Right ventricle myocardium inferior (tissue), 1 donor: ENCODE measurements at regions not wholly inside any gene's neighbourhood (a gene's known extent, or its start where the extent isn't known, plus 50 kb on each side); places are given as distances from the start of the nearest gene placed in this dataset.

Source experiments
- ATAC-seq: fragments of 200-7000 bp; cut with Tn5 transposase; one replicate; pipeline ENCODE4 v1.9.1; 2020; ENCODE audit warnings: mild to moderate bottlenecking, moderate library complexity
- DNase-seq: peaks from one replicate; pipeline ENCODE4 v3.0.0; 2021; ENCODE audit errors: missing footprints
- intact Hi-C: fragments of 100-400 bp; cut with DNase I; formaldehyde crosslinking; loops from one replicate; pipeline ENCODE4 v1.11.0; 2022
- donor health status: DM: no; HTN: yes; CAD: no; lungs with severe emphysema.

DNA sequence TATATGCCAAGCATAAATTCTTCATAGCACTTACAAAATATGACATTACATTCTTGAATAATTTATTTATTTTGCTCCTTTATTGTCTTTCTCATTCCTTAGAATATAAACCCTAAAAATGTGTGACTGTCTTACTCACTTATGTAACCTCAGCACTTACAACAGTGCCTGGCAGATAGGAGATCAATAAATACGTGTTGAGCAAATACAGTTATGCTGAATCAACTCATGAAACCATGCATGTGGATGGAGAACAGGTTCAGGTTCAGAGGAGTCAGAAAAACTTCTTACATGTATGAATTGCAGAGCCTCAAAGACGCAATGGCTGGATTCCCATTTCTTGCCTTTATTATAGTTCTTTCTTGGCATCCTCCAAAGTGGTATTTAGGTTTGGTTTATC, 659.4 kb upstream of the CHAC2 start:
- intact Hi-C loops = no loop called here
- DNase-seq (no peak), ATAC-seq (no peak)

DNA sequence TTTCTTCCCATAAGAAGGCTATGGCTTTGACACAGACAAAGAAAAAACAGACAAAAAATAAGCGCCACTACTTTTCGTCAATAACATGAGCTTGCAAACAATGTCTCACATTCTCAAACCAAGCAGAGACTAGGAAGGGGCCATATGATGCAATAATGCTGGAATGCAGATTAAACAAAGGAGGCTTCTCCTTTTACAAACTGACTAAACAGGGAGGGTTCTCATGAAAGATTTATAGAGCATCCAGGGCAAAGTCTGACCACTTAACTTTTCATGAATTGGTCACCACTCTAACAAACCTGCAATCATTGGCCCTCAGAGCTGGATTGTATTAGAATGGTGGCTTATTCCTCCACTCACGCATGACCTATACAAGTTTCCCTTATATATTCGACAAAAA, 663.3 kb upstream of the CHAC2 start:
- intact Hi-C loops = no loop called here
- DNase-seq = no peak
- no peak for ATAC-seq

DNA sequence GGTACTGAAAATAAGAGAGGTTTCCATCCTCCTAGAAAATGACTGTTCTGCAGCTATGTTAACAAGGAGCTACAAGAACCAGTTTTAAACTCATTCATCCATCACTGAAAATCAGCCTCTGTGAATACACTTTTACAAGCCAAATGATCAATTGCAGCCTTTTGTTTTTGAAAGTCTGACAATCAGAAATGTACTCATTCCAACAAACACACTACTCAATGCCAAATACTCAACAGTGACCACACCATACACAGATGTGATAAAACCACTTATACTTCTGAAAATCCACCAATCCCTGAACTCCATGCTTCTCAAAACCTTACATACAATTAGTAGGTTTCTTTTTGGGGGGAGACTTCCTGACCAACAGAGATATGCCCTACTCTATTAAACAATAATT, 663.9 kb upstream of the CHAC2 start:
- no peak for ATAC-seq
- DNase-seq = no peak
- intact Hi-C loops = no loop called here

DNA sequence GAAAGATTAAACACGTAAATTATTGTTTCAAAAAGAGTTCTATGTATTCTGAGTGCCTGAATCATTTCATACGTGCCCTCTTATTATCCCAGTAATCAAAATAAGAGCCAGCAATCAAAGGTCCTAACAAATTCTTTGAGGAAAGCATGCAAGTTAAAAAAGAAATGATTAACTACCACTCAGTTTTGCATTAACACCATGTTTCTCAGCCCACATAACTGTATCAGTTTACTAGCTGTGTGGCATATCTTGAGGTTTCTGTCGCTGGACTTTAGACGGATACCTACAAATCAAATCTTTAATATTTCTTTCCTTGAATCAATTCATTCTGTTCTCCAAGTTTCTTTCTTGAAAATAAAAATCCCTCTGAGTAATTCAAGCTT, 668.9 kb upstream of the CHAC2 start:
- ATAC-seq = no peak
- intact Hi-C loops = no loop called here
- DNase-seq = no peak

DNA sequence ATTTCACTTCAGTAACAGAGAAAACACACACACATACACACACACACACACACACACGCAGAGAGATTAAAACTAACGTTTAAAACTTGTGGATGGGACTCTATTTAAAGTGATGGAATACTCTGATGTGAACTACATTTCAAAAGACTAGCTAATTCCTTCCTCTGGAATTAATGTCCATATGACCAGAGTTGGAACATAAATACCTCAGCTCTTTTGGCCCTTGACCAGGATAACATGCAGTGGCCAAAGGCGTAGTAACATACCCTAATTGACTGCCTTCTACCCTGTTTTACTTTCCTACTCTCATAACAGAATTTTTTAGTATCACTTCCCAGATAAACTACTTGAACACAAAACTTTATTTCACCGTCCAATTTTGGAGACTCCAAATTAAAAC, 671.3 kb upstream of the CHAC2 start:
- intact Hi-C loops = no loop called here
- DNase-seq (no peak), ATAC-seq (no peak)

DNA sequence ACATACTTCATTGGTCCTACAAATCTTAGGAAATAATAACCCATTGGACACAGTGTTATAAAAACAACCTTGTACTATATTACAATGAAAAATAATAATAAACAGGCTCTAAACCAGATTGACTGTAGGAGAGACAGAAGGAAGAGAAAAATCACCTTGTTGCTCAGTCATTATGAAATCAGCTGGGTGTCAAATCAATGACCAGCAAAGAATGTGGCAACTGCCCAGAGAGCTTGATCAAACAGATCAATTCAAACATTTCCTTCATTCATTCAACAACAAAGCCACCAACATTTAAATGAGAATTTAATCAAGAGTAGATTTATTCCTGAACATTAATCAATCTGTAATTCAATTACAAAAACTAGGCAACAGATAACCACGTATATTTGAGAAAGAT, 671.9 kb upstream of the CHAC2 start:
- intact Hi-C loops = no loop called here
- DNase-seq = no peak
- ATAC-seq = no peak

DNA sequence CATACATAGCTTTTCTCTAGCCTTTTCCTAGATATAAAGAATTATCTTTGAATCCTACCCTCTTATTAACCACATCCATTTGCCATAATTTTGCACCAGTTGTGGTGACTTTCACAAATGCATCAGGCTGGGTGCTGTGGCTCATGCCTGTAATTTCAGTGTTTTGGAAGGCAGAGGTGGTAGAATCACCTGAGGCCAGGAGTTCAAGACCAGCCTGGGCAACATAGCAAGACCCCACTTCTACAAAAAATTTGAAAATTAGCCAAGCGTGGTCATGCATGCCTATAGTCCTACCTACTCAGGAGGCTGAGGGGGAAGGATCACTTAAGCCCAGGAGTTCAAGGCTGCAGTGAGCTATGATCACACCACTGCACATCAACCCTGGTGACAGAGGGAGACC, 672.4 kb upstream of the CHAC2 start:
- DNase-seq (no peak), ATAC-seq (no peak)
- intact Hi-C loops = no loop called here

DNA sequence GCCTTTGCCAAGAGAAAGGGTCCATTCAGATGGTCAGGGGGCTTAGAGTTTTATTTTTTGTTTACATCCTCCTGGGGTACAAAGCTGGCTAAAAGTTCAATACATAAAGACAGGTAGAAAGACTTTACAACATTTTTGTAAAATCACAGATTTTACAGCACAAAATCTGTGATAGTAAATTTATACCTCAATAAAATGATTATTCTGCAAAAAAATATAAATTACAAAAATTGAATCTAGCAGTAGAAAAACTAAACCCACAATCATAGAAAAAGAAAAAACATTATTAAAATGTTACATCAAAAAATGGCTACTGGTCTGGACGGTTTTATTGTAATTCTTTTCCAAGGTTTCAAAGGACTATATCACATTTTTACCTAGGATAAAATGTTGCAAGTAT, 674.2 kb upstream of the CHAC2 start:
- no peak for DNase-seq
- intact Hi-C loops = no loop called here
- ATAC-seq = no peak

DNA sequence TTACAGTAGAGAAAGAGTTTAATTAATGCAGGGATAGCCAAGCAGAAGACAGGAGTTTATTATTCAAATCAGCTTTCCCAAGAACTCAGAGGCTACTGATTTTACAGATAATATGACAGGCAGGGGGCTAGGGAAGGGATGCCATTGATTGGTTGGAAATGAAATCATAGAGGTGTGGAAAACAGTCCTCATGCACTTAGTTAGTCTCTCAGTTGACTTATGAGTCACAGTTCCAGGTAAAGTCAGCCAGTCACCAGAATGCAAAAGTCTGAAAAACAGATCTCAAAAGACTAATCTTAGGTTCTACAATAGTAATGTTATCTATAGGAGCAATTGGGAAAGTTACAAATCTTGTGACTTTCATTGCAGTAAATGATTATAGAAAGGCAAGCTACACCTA, 676.4 kb upstream of the CHAC2 start:
- no peak for ATAC-seq
- no peak for DNase-seq

DNA sequence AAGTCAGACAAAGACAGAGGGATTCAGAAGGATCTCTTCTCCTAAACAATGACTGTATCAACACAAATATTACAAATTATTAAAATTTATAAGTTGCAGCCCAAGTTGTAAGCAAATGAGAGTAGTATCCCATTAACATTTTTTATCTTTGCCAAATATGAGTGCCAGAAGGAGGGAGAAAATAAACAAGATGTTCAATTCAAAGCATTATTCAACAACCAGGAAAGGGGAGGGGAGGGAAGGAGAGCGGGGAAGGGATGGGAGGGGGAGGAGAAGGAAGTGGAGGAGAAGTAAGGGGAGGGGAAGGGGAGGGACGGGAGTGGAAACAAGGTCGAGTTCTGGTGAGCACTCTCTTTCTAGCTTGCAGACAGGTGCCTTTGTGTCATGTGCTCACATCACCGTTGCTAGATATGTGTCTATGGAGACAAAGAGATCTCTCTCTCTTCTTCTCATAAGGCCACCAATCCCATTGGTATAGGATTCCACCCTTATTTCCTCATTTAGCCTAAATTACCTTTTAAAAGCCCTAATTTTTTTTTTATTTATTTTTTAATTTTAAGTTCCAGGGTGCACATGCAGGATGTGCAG, 679.6 kb upstream of the CHAC2 start:
- no peak for DNase-seq
- intact Hi-C loops = no loop called here
- no peak for ATAC-seq

More for the DNA sequence above, 676.4 kb upstream of the CHAC2 start:
- intact Hi-C loops = no loop called here

DNA sequence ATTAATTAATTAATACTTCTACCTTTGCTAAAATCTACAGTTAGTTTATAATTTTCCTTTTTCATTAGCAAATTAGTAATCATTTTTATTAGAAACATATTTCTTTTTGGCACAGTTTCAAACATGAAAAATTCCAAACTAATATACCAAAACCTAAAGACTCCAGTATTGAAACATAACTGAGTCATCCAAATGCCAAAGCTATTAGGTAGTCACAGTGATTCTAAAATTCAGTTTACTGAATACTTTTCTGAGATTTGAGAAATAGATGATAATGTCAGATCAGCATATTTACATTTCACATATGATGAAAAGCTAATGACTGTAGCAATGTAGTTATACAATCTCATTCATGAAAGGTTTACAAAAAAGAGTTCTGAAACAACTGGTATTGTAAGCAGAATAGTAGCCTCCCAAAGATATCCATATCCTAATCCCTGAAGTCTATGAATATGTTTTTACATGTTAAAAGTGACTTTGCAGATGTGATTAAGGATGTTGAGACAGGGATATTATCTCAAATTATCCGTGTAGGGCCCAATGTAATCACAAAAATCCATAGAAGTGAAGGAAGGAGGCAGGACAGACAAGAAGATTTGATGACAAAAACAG, 680.2 kb upstream of the CHAC2 start:
- ATAC-seq = no peak
- intact Hi-C loops = no loop called here
- DNase-seq = no peak

DNA sequence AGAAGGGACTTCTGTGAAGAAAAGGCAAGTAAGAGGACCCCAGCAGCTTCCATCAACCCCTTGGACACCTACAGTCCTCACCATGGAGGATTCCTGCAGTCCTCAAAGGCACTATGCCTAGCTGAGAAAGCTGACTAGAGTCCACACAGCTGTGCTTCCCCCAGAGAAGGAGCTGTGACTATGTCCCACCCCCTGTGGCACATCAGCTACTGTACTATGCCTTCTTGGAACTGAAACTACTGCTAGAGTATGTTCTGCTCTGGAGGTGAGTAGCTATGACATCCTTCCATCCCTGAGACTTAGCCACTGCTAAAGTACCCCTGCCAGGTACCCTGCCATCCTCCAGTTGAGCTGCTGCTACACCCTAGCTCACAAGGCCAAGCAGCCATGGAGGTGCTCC, 690.2 kb upstream of the CHAC2 start:
- no peak for ATAC-seq
- intact Hi-C loops = no loop called here
- no peak for DNase-seq

DNA sequence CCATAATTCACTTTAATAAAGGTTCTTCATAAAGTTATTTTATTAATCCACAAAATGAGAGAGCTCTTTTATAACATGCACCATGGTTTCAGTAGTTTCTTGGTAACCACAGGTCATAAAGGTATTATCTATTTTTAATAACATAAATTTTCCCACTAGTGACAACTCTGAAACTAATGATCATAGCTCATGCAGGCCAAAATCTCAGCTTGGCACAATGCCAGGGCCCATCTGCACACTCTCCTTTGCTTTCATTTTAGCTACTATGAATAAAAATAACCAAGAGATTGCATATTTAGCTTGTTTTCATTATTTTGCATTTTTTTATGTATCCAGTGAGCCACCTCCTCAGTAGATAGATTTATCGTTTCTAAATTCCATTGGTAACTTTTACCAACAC, 691.8 kb upstream of the CHAC2 start:
- ATAC-seq (no peak), DNase-seq (no peak)
- intact Hi-C loops = no loop called here

DNA sequence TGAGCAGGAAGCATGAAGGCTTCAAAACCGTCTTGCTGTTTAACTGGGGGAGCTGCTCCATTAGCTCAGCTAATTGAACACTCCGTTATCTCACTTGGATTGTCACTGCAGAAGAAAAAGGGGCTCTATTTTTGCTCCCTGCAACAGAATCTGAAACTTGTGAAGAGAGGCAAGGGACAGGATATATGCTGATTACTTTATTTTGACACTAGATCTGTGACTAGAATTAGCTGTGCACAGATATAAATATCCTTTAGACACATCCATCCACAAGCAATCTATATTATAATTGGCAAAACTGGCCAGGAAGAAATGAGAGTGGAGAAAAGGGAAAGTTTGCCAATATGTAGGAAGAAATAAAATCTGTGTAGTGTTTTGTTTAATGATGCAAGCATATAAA, 700.1 kb upstream of the CHAC2 start:
- ATAC-seq (no peak), DNase-seq (no peak)
- intact Hi-C loops = no loop called here

DNA sequence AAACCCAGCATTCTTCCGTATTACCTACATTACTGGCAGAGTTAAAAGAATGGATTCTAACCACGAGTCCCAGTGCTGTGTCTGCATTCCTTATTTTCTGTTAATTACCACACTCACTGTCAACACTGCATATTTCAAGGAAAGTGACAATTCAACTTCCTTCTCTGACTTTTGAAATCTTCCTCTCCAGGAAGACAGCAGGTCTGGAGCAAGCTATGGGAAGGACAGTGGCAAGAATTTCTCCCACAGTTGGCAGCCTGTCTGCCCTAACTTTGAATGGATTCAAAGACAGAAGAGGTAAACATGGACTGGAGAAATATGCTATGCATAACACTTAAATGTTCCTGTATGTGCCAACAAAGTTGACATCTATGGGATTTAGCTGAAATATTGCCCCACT, 700.5 kb upstream of the CHAC2 start:
- DNase-seq (no peak), ATAC-seq (no peak)
- intact Hi-C loops = no loop called here

DNA sequence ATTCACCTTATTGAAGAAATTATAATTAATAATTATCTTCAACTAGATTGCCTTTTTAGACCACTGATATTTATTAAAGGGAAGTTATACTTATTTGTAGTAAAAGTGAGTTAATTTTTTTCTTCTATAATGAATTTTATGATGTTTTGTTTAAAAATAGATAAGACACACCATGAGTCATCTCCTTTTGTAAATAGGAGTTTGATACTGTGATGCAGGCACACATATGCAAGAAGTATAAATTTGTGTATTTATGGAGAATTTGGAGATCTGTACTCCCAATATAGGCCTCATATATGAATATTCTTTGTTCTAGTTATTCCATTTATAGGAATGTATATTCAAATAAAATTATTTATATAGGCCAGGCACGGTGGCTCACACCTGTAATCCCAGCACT, 703.5 kb upstream of the CHAC2 start:
- intact Hi-C loops = no loop called here
- ATAC-seq = no peak
- DNase-seq = no peak

DNA sequence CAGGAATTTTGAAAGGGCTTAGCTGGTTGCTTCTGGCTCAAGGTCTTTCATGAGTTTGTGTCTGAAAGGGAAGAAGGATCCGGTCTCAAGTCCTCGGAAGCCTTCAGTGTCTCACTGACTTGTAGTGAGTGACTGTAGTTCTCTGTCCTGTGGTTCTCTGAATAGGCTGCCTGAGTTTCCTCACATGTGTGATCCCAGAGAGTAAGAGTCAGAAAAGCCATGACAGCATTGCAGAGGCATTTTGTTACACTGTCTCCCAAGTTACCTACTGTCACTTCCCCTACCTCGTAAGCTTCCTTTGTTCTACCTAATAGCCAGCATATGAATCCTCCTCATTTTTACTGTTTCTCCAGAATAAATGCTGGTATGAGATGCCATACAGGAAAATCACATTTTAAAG, 709.1 kb upstream of the CHAC2 start:
- ATAC-seq = no peak
- intact Hi-C loops = no loop called here
- no peak for DNase-seq

DNA sequence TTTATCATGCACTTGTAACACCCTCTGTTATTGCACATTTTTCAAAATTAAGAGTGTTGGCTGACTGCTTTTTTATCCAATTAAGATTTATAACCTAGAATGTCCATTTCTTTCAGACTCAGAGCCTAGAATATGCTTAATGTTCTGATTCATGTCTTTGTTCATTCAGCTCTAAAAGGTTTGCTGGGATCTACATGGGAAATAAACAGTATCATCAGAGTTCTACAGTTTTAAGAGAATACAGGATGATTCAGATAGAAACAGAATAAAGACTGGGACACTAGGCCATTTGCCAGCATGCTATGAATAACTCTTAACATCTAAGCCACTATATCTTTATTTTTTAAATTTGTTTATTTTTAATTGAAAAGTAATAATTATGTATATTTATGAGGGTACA, 713.7 kb upstream of the CHAC2 start:
- intact Hi-C loops = no loop called here
- no peak for DNase-seq

DNA sequence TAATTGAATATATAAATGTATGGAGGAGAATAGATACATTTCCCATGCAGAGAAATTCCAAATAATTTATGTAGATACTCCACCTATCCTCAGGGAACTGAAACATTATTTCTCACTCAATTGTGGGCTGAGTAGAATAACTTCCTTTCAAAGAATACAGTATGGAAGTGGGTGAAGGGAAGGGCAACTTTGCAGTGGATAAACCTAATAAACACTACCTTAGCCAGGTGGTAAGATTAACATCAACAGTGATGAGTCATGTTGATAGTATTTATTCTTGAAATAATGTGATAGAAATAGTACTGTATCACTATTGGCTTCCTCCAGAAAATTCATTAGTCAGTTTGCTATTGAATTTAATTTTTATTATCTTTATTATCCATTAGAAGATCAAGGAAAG, 716.4 kb upstream of the CHAC2 start:
- no peak for ATAC-seq

More for the DNA sequence above, 713.7 kb upstream of the CHAC2 start:
- ATAC-seq = no peak

DNA sequence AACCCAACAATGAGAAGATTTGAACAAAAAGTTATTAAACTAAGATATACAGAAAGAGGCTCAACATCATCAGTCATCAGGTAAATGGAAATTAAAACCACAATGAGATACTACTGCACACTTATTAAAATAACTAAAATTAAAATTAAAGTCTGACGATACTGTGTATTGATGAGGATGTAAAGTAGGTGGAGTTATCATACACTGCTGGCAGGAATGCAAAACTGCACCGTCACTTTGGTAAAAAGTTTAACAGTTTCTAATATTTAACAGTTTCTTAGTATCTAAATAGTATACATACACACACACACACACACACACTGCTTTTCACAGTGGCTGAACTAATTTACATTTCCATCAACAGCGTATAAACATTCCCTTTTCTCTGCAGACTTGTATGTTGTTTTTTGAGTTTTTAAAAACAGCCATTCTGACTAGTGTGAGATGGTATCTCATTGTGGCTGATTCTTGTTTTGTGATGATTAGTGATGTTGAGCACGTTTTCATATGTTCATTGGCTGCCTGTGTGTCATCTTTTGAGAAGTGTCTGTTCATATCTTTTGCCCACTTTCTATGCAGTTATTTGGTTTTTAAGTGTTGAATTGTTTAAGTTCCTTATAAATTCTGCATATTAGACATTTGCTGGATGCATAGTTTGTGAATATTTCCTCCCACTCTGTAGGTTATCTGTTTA, 726.9 kb upstream of the CHAC2 start:
- intact Hi-C loops = no loop called here
- DNase-seq (no peak), ATAC-seq (no peak)

More for the DNA sequence above, 716.4 kb upstream of the CHAC2 start:
- no peak for DNase-seq
- intact Hi-C loops = no loop called here

DNA sequence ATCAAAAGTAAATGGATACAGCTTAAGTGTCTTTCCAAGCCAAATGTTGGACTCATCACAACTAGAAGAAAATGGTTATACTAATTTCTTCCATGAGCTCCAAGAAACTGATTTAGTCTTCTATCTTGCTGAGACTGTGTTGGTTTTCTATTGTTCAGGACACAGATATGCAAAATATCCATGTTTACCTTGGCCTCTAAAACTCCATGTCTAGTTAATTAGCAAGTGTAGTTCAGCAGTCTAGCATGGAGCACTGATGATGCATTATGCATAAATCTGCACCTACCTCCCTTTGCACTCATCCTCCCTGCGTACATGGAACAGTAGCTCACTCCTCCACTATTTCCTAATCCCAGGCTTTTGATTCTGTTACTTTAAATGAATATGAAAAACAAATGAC, 731.4 kb upstream of the CHAC2 start:
- ATAC-seq (no peak), DNase-seq (no peak)
- intact Hi-C loops = no loop called here
